Gastrocnemius medialis (tissue), 4 donors: ENCODE measurements at regions not wholly inside any gene's neighbourhood (a gene's known extent, or its start where the extent isn't known, plus 50 kb on each side); places are given as distances from the start of the nearest gene placed in this dataset.

Source experiments
- ATAC-seq, 2 donors: fragments of 150-250 bp; one replicate each; pipeline ENCODE4 v1.9.1; 2016
- DNase-seq, 2 donors: peaks; one replicate each; pipeline ENCODE4 v3.0.0-alpha.2; 2019
- H3K27ac ChIP-seq, 4 donors: fragments of 200-600 bp; sonication (generic); 1 replicate in 1 of 4; 2 replicates in 3 of 4; pipeline ENCODE4 v1.5.1; 2016 to 2018; ENCODE audit warnings: mild to moderate bottlenecking in 2 of 4, moderate library complexity in 1 of 4
- H3K27me3 ChIP-seq, 3 donors: fragments of 200-600 bp; sonication (generic) in 2 of 3; 1 replicate in 1 of 3; 2 replicates in 2 of 3; pipeline versions ENCODE4 v1.5.1 to v1.6.0; 2016 to 2019; ENCODE audit warnings: mild to moderate bottlenecking in 1 of 3, moderate library complexity in 1 of 3
- H3K36me3 ChIP-seq, 2 donors: fragments of 200-600 bp; sonication (generic) in 1 of 2; one replicate each; pipeline ENCODE4 v1.5.1; 2017 to 2018
- H3K4me1 ChIP-seq, 2 donors: fragments of 200-600 bp; sonication (generic) in 1 of 2; one replicate each; pipeline ENCODE4 v1.5.1; 2016 to 2017; ENCODE audit warnings: mild to moderate bottlenecking in 2 of 2
- H3K4me3 ChIP-seq, 4 donors: fragments of 200-600 bp; sonication (generic) in 3 of 4; 1 replicate in 1 of 4; 2 replicates in 3 of 4; pipeline ENCODE4 v1.5.1; 2016 to 2019; ENCODE audit warnings: mild to moderate bottlenecking in 2 of 4
- H3K9me3 ChIP-seq, 3 donors: fragments of 200-600 bp; sonication (generic) in 2 of 3; 1 replicate in 1 of 3; 2 replicates in 2 of 3; pipeline ENCODE4 v1.5.1; 2016 to 2019
- CTCF ChIP-seq, 5 experiments: fragments of 450-650 bp in 3 of 5; fragments of 200-600 bp in 2 of 5; sonication (generic) in 2 of 5; IDR thresholded peaks in 4 of 5; conservative IDR thresholded peaks in 1 of 5; 1 replicate in 4 of 5; 2 replicates in 1 of 5; pipeline ENCODE4 v1.5.1; 2016 to 2019; ENCODE audit warnings: antibody characterized with exemption in 5 of 5, mild to moderate bottlenecking in 3 of 5, moderate library complexity in 3 of 5
- POLR2A ChIP-seq, 2 donors: fragments of 450-650 bp; IDR thresholded peaks; one replicate each; pipeline ENCODE4 v1.6.1; 2017; ENCODE audit warnings: antibody characterized with exemption in 2 of 2, mild to moderate bottlenecking in 2 of 2, moderate library complexity in 2 of 2
- in situ Hi-C, 4 donors: fragments of 200-750 bp; cut with MboI; loops; one replicate each; pipeline versions ENCODE4 v1.15.0 to v1.8.0; 2017; ENCODE audit warnings: low sequenced_read_pairs in 4 of 4
- intact Hi-C: fragments of 100-400 bp; cut with DNase I; formaldehyde crosslinking; loops from one replicate; pipeline ENCODE4 v1.15.1; 2023; ENCODE audit warnings: low total_unique reads

- TF ChIP-seq CTCF (IDR thresholded peaks at IDR 0.05 in 4 of 5, conservative IDR thresholded peaks at IDR 0.05 in 1 of 5) (no peak), POLR2A (IDR thresholded peaks at IDR 0.05) (no peak)
- in situ Hi-C loops (no loop called here), intact Hi-C loops (no loop called here)
- Histone ChIP-seq H3K27me3 (no peaks in the 10 kb centered on the region), H3K36me3 (no peaks in the 10 kb centered on the region), H3K9me3 (peaks cover 0 to 7% (median 0%) of the 10 kb centered on the region in 3 donors), H3K4me3 (no peak overlapping the region), H3K27ac (no peak overlapping the region), H3K4me1 (no peaks in the 10 kb centered on the region)
- ATAC-seq (no peak), DNase-seq (no peak)
These were observed 96.4 kb upstream of the MDFIC start for GRCh38 chr7:114825423-114825951.

- in situ Hi-C loops = no loop called here
These were observed 90.9 kb upstream of the MDFIC start for GRCh38 chr7:114830952-114831351.

GRCh38 chr7:114832906-114833595 is 88.8 kb upstream of the MDFIC start:
- intact Hi-C loops (no loop called here), in situ Hi-C loops (no loop called here)
- H3K36me3 ChIP-seq = no peaks in the 10 kb centered on the region
- H3K4me1 ChIP-seq = no peaks in the 10 kb centered on the region
- no peak overlapping the region for H3K4me3 ChIP-seq
- ATAC-seq = no peak
- H3K27me3 ChIP-seq = no peaks in the 10 kb centered on the region
- no peaks in the 10 kb centered on the region for H3K9me3 ChIP-seq
- no peak overlapping the region for H3K27ac ChIP-seq
- TF ChIP-seq POLR2A (IDR thresholded peaks at IDR 0.05) (no peak), CTCF (IDR thresholded peaks at IDR 0.05 in 4 of 5, conservative IDR thresholded peaks at IDR 0.05 in 1 of 5) (no peak)
- no peak for DNase-seq

More at GRCh38 chr7:114830952-114831351, 90.9 kb upstream of the MDFIC start:
- no peaks in the 10 kb centered on the region for H3K27me3 ChIP-seq
- ATAC-seq (no peak), DNase-seq (no peak)
- H3K9me3 ChIP-seq = peaks cover 0 to 7% (median 0%) of the 10 kb centered on the region in 3 donors
- H3K27ac ChIP-seq = no peak overlapping the region
- intact Hi-C loops = no loop called here
- H3K36me3 ChIP-seq = no peaks in the 10 kb centered on the region
- no peak for TF ChIP-seq POLR2A (IDR thresholded peaks at IDR 0.05)
- no peaks in the 10 kb centered on the region for H3K4me1 ChIP-seq
- H3K4me3 ChIP-seq = no peak overlapping the region

GRCh38 chr7:114835303-114835702 is 86.6 kb upstream of the MDFIC start:
- no peak for ATAC-seq
- H3K36me3 ChIP-seq = no peaks in the 10 kb centered on the region

More at GRCh38 chr7:114835303-114835702, 86.6 kb upstream of the MDFIC start:
- DNase-seq = no peak
- Histone ChIP-seq H3K9me3 (no peaks in the 10 kb centered on the region), H3K4me3 (no peak overlapping the region), H3K27ac (no peak overlapping the region), H3K4me1 (no peaks in the 10 kb centered on the region), H3K27me3 (no peaks in the 10 kb centered on the region)
- intact Hi-C loops = no loop called here
- in situ Hi-C loops = no loop called here
- TF ChIP-seq POLR2A (IDR thresholded peaks at IDR 0.05) = no peak
- TF ChIP-seq CTCF (IDR thresholded peaks at IDR 0.05 in 4 of 5, conservative IDR thresholded peaks at IDR 0.05 in 1 of 5) = no peak
